A673 (cell line): ENCODE measurements at regions not wholly inside any gene's neighbourhood (a gene's known extent, or its start where the extent isn't known, plus 50 kb on each side); places are given as distances from the start of the nearest gene placed in this dataset.

ENCODE experiments used
- BruUV-seq: library from RNA; stranded (reverse); fragments of 400-500 nt; replicated peaks from 2 replicates; lab custom pipeline; 2021; lab: Mats Ljungman, UMichigan
- CTCF ChIA-PET: fragments of 300-600 bp; sonication (Branson Sonifier 250); formaldehyde crosslinking; loops from one replicate; lab custom pipeline; 2022; ENCODE audit warnings: antibody characterized with exemption; lab: Charles Lee
- POLR2A ChIA-PET: fragments of 300-600 bp; sonication (Branson Sonifier 250); formaldehyde crosslinking; loops from one replicate; lab custom pipeline; 2022; ENCODE audit warnings: antibody characterized with exemption; ENCODE audit not compliant: low non-redundant PET; lab: Charles Lee
- DNase-seq: peaks from one replicate; pipeline ENCODE4 v3.0.0-alpha.2; 2015; ENCODE audit warnings: low spot score
- H3K27ac ChIP-seq: fragments of 200-600 bp; sonication (generic); 2 replicates; pipeline ENCODE4 v1.5.1; 2016; ENCODE audit warnings: mixed run types, low read depth, mild to moderate bottlenecking, mixed read lengths, antibody characterized with exemption, low read length; ENCODE audit not compliant: poor library complexity, severe bottlenecking
- H3K27me3 ChIP-seq: fragments of 200-600 bp; sonication (generic); replicated peaks from 2 replicates; pipeline ENCODE4 v1.6.1; 2017; ENCODE audit warnings: mixed run types, low read depth, mild to moderate bottlenecking, mixed read lengths, antibody characterized with exemption, low read length; ENCODE audit not compliant: insufficient read depth, poor library complexity
- H3K36me3 ChIP-seq: fragments of 200-600 bp; sonication (generic); 2 replicates; pipeline ENCODE4 v1.6.1; 2016; ENCODE audit warnings: mixed run types, mild to moderate bottlenecking, mixed read lengths, antibody characterized with exemption, low read length; ENCODE audit not compliant: insufficient read depth, poor library complexity, severe bottlenecking
- H3K4me1 ChIP-seq: fragments of 200-600 bp; sonication (generic); 2 replicates; pipeline ENCODE4 v1.6.1; 2017; ENCODE audit warnings: mixed run types, mild to moderate bottlenecking, mixed read lengths, antibody characterized with exemption, low read length; ENCODE audit not compliant: insufficient read depth, poor library complexity, severe bottlenecking
- H3K4me3 ChIP-seq: fragments of 200-600 bp; sonication (generic); 2 replicates; pipeline ENCODE4 v1.5.1; 2016; ENCODE audit warnings: low read depth, mixed run types, mild to moderate bottlenecking, mixed read lengths, low read length; ENCODE audit not compliant: poor library complexity, severe bottlenecking
- H3K9me3 ChIP-seq: fragments of 200-600 bp; sonication (generic); 2 replicates; pipeline ENCODE4 v1.6.1; 2016; ENCODE audit warnings: mixed run types, low read depth, mild to moderate bottlenecking, mixed read lengths, antibody characterized with exemption, low read length; ENCODE audit not compliant: poor library complexity, severe bottlenecking
- CTCF ChIP-seq: fragments of 300-800, 200-600 bp; sonication (generic); conservative IDR thresholded peaks from 2 replicates; pipeline ENCODE4 v1.5.1; 2017; ENCODE audit warnings: low read depth, mild to moderate bottlenecking, antibody characterized with exemption, low read length, moderate library complexity, mixed read lengths
- EZH2 ChIP-seq: fragments of 200-600 bp; sonication (generic); IDR thresholded peaks from 2 replicates; pipeline ENCODE4 v1.6.1; 2017; ENCODE audit warnings: borderline replicate concordance, low read depth, mild to moderate bottlenecking, mixed read lengths, antibody characterized with exemption, low read length; ENCODE audit not compliant: poor library complexity, severe bottlenecking
- intact Hi-C: fragments of 100-400 bp; cut with micrococcal nuclease; formaldehyde crosslinking; loops from one replicate; pipeline ENCODE4 v1.10.0; 2022; ENCODE audit not compliant: unreplicated experiment

GRCh38 chr6:2414885-2415547 is 169.6 kb upstream of the GMDS start:
- ChIA-PET POLR2A (no interaction called here), CTCF (no interaction called here)
- DNase-seq: no peak
- Histone ChIP-seq H3K4me1 (no peaks in the 10 kb centered on the region), H3K36me3 (no peaks in the 10 kb centered on the region), H3K9me3 (no peaks in the 10 kb centered on the region), H3K4me3 (no peak overlapping the region), H3K27ac (no peak overlapping the region), H3K27me3 (no peaks in the 10 kb centered on the region)
- intact Hi-C loops: no loop called here
- no TSS peak for BruUV-seq
- TF ChIP-seq CTCF (no peak), EZH2 (no peak)

- Histone ChIP-seq H3K27ac (no peak overlapping the region), H3K27me3 (no peaks in the 10 kb centered on the region), H3K4me3 (no peak overlapping the region), H3K9me3 (no peaks in the 10 kb centered on the region), H3K36me3 (no peaks in the 10 kb centered on the region), H3K4me1 (no peaks in the 10 kb centered on the region)
- no peak for DNase-seq
- intact Hi-C loops: no loop called here
- TF ChIP-seq CTCF (no peak), EZH2 (no peak)
- CTCF ChIA-PET: interaction anchor here (0.6 kb wide), 1 partner anchor 846 kb away, joined by 3 read pairs; no protein-coding TSS in a partner anchor
- no TSS peak for BruUV-seq
- POLR2A ChIA-PET: no interaction called here
Measured at GRCh38 chr6:2412731-2413130, 167.3 kb upstream of the GMDS start.

- H3K9me3 ChIP-seq: no peaks in the 10 kb centered on the region
- intact Hi-C loops: no loop called here
- ChIA-PET POLR2A (no interaction called here), CTCF (interaction anchor here (0.6 kb wide), 1 partner anchor 134 kb away, joined by 3 read pairs; no protein-coding TSS in a partner anchor)
- TF ChIP-seq EZH2 (no peak), CTCF (no peak)
- no peak overlapping the region for H3K27ac ChIP-seq
- H3K4me1 ChIP-seq: no peaks in the 10 kb centered on the region
- no peak overlapping the region for H3K4me3 ChIP-seq
- no peaks in the 10 kb centered on the region for H3K36me3 ChIP-seq
- H3K27me3 ChIP-seq: no peaks in the 10 kb centered on the region
- no peak for DNase-seq
- no TSS peak for BruUV-seq
Measured at GRCh38 chr6:2410656-2411380, 165.4 kb upstream of the GMDS start.
